Inflammatory macrophage (primary cell): ENCODE measurements at regions not wholly inside any gene's neighbourhood (a gene's known extent, or its start where the extent isn't known, plus 50 kb on each side); places are given as distances from the start of the nearest gene placed in this dataset.
"Not testable (repeated sequence)": the region's sequence is repeated elsewhere in the genome, so short reads cannot be mapped to it uniquely, and the experiment has no call there.

Experiments
- DNase-seq, 2 donors: peaks; one replicate each; pipeline ENCODE4 v3.0.0-alpha.2; 2020 to 2022

DNA sequence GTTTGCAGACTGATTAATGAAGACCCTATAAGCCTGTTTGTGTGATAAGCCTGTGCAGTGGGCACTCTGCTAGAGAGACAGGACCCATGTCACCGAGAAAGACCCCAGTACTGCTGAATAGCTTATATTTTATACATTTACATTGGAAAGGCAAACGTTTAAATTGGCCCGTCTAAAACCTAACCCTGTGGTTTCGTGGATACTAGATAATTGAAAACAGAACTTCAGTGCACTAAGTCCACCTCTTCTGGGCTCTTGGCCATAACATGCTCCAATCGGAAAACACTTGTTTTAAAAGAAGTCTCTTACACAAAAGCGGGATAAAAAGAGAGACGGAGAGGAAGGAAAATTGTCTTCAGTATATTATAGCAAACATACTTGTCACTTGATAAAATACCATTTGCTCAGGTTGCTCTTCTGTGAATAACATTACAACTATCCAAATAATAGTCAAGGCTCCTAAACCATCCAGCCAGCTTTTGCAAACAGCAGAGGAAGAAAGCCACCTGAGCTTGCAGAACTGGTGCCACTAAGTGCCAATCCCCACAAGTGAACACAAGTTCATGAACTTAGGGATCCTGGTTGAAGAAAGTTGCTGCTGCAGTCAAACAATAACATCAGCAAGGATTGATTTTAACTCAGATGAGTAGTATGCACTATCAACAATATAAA lies 218.4 kb upstream of the FN1 start:
- DNase-seq, result no peak

DNA sequence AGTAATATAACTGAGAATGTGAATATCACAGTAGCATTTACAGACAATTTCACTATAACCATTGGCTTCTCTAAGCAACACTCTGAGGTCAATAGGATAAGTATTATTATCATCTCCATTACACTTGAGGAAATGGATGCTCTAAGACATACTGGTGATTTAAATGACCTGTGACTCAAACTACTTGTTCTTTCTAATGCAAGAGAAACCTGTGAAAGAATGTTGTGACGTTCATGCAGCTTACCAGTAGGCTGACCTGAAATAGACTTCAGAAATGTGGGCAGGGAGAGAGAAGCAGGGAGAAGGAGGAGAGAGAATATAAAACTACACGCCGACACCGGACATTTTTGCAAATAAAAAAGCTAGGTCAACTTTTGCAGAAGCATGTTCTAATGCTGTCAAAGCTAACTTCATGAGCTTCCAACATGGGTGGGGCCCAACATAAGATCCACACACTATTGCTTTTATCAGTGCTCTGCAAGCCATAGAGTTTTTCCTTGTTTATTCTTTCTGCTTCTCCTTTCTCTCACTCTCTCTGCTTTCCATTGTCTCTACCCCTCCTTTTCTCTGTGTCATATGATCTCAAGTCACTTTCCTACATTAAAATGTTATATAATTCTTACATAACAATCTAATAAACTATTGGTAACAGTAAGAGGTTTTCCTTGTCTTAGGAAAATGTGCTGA lies 217.6 kb upstream of the FN1 start:
- no peak for DNase-seq

DNA sequence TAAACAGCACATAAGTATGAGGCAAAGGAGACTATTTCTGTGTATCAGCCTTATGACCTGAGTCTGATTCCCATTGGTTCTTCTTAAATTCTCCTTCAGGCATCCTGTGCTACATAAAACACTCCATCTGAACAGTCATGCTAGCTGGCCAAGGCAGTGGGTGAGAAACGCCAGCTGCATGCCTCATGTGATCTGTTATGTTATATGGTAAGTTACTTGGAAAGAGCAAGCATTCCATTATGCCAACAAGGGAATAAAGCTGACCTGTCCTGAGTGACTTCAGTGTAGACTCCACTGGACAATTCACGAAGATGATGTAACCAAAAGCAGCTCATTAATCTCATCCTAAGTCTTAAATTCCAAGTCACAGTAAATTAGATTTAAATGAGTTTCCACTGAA lies 216.5 kb upstream of the FN1 start:
- no peak for DNase-seq

DNA sequence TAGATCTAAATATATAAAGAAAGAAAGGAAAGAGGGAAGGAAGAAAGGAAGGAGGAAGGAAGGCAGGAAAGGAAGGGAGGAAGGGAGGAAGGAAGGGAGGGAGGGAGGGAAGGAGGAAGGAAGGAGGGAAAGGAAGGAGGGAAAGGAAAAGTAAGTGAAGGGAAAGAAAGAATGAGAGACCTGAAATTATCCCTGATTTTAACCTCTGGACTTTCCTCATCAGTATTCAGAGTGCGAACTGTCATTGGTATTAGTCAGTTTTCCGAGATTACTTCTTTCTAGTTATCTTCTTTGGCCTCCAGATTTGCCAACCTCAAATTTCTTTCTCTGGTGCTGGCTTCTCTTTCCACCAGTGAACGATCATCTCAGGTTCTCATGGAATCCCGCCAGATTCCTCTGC lies 215.5 kb upstream of the FN1 start:
- no peak for DNase-seq

DNA sequence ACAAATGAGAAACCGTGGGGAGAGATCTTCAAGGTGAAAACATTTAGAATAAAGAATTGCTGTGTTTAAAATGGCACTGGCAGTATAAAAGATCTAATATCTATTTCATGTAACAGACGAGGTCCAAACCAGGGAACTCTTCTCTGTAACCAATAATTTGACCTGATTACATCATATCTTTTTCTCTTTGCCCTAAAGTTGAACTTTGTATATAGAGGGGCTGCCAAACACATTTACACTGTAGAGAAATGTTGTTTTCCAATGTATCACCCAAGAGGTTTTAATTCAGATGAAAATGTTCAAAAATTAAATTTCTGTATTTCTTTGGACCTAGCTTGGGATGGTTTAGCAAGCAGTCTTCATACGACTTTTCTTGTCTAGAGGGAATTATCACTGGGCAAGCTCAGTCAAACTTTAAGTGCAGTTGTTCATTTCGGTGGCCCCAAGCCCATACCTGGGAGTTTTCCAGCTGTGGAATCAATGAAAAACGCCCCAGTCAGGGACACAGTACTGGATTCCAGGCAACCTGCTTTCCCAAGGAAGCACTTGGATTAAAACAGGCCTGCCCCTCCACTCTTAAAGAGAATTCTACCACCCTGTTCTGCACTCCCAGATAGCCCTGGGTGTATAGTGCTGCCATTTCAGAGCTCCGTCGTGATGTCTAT lies 208.5 kb upstream of the FN1 start:
- no peak for DNase-seq

DNA sequence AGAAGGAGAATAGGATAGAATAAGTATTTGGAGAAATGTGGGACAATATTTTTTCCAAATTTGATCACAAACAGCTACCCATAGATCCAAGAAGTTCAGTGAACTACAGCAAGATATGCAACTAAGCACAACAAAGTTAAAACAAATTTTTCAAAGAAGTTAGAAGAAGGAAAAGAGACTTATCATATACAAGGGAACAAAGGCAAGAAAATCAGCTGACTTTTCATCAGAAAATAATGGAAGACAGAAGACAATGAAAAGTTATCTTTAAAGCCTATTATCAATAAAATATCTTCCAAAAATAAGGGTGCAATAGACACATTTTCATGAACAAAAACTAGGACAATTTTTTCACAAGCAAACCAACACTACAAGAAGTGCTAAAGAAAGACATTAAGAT lies 202.8 kb upstream of the FN1 start:
- DNase-seq, result no peak

DNA sequence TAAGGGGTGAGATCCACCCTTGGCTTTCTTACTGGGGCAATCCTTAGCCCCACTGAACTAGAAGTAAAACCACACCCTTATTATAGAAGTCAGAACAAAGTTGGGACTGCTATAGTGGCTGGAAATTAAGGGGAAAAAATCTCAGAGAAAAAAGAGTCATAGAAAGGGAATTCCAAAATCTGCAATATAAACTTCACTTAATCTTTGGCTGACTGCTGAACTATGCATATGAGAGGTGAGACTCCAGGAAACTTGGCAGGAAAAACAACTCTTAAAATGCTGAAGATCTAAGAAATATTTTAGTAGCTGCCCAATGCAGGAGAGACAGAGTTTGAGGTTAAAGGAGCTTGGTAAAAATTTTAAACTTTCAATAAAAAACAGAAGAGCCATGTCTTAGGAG lies 201.8 kb upstream of the FN1 start:
- DNase-seq, result no peak

DNA sequence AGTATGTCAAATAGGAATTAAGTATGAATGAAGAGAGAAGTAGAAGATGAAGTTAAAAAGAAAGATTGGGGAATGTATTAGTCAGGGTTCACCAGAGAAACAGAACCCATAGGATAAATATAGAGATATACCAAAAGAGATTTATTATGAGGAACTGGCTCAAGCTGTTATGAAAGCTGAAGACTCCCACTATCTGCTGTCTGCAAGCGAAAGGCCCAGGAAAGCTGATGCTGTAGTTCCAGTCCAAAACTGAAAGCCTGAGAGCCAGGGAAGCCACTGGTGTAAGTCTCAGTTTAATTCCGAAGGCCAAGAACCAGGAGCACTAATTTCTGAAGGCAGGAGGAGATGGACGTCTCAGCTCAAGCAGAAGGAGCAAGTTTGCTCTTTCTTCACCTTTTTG lies 200.9 kb upstream of the FN1 start:
- DNase-seq, result peak; percentile 72 to 82

DNA sequence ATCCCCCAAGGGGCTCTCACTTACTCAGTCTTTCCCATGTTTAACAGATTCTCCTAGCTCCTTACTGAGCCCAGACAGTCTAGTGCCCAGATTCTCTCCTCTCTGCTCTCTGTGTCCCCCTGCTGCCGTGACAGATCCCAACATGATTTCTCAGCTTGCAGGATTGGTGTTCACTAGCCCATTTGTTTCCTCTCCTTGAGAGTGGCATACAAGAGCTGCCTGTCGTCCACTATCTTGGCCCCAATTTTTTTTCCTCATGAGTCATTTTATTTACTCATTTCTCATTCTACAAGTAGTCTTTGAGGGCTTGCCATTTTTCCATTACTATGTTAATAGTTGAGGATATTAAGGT lies 199.9 kb upstream of the FN1 start:
- no peak for DNase-seq

DNA sequence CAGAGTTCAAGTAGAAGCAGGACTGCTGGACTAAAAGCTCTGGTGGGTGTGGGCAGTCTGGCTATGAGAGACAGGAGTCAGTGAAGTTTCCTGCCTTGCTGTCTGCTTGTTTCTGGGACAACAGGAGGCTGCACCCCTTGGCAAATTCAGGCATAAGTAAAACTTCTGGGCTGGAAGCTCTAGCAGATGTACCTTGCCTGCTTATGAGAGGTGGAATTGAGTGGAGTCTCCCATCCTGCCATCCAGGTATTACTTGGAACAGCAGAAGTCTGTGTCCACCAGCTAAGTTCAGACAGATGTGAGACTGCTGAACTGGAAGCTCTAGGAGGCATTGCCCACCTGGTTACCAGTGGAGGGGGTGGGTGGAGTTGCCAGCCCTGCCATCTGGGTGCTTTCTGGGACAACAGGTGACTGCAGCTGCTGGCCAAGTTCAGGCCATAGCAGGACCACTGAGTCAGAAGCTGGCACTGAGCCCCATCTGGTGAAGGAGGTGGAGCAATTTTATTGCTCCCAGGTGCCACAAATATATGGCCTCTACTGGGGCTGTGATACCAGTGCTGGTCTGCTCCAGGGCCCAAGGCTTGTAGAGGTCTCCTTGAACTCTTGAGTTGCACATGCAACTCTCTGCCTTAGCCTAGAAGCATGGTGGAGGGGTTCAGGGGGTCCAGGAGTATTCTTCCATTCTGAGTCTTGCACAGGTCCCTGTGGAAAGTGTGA lies 199.4 kb upstream of the FN1 start:
- no peak for DNase-seq

DNA sequence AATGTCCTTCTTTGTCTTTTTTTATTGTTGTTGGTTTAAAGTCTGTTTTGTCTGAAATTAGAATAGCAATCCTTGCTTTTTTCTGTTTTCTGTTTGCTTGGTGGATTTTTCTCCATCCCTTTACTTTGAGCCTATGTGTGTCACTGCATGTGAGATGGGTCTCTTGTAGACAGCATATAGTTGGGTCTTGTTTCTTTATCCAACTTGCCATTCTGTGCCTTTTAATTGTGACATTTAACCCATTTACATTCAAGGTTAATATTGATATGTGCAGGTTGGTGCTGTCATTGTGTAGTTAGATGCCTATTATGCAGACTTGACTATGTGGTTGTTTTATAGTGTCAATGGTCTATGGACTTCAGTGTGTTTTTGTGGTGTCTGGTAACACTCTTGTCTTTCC lies 197.5 kb upstream of the FN1 start:
- DNase-seq, result no peak

DNA sequence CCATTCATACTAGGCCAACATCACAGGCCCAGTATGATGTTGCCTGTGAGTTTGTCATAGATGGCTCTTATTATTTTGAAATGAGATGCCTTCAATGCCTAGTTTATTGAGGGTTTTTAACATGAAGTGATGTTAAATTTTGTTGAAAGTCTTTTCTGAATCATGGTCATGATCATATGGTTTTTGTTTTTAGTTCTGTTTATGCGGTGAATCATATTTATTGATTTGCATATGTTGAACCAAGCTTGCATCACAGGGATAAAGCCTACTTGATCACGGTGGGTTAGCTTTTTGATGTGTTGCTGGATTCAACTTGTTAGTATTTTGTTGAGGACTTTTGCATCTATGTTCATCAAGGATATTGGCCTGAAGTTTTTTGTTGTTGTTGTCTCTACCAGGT lies 195.8 kb upstream of the FN1 start:
- DNase-seq, result no peak

DNA sequence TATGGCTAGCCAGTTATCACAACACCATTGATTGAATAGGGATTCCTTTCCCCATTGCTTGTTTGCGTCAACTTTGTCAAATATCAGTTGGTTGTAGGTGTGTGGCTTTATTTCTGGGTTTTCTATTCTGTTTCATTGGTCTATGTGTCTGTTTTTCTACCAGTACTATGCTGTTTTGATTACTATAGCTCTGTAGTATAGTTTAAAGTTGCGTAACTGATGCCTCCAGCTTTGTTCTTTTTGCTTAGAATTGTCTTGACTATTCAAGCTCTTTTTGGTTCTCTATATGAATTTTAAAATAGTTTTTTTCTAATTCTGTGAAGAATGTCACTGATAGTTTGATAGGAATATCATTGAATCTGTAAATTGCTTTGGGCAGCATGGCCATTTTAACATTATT lies 194.9 kb upstream of the FN1 start:
- not testable (repeated sequence) for DNase-seq

DNA sequence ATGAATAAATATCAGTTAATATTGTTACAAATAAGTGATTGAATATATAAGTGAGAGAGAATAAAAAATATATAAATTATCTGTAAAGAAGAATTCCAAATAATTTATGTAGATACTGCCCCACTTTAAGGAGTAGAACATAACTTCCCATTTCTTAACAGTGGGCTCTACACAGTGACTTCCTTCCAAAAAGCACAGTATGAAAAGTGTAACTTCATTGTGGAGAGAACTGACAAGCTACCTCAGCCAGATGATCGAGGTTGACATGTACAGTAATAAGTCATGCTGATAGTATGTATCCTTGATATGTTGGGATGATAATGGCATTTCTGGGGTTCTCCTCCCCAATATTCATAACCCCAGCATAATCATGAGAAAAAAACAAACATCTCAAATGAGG lies 191.9 kb upstream of the FN1 start:
- DNase-seq, result peak; percentile 14 to 17

DNA sequence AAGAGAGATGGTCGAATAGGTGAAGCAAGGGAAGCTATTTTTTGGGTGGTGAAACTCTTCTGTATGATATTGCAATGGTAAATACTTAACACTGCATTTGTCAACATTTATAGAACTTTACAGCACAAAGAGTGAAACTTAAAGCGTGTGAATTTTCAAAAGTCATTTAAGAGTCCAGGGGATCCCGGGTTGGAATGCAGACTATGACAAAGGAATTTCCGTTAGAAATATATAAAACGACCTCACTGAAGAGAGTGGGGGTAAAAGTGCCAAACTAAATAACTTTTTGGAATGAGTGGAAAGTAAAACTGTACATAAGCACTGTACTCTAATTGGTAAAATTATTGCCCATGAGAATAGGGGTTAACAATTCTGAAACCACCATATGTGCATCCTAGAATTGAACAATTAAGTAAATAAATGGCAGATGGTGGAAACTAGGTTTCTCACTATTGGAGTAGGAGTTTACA lies 191.0 kb upstream of the FN1 start:
- no peak for DNase-seq

DNA sequence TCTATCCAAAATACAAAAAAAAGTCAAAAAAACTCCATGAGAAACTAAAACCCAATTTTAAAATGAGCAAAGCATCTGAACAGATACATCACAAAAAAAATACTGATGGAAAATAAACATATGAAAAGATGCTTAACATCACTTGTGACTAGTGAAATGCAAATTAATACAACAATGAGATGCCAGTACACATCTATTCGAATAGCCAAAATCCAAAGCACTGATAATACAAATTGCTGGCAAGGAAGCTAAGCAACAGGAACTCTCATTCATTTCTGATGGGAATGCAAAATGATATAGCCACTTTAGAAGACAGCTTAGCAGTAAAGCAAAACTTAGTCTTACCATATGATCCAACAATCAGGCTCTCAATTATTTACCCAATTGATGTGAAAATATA lies 190.2 kb upstream of the FN1 start:
- DNase-seq, result no peak

DNA sequence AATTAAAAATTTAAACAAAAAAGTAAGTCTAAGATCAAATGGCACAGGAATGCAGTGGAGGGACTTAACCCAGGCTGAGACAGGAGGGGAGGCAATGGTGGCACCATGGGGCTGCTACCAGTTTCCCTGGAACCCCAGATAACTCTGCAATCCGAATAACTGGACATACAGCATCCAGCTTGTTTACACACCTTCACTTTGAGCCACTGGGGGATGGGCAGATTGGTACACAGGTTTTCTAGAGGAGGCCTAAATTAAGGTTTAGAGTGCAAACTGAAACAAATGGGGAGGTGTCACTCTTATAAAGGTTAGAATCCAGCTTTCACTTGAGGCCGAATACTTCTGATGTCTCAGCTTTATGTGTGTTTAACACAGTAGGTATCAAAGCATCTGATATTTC lies 189.3 kb upstream of the FN1 start:
- DNase-seq, result no peak

DNA sequence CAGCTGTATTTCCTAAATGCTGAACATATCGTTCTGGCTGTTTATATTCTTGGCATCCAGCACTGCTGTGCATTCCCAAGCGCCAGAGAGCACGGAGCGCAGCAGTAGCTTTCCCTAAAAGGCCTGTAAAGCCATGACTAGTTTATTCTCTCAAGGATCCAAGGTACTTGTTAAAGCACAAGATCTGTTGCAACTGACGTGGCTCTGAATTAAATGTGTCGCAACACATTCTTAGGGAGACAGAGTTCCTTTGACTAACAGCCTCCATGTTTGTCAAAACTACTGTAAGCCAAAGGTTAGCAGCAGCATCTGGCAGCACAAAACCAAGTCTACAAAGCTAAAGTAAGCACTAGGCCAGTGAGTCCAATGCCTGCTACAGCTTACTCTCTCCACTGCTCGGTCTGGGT lies 188.6 kb upstream of the FN1 start:
- peak; percentile 62 to 67 for DNase-seq

DNA sequence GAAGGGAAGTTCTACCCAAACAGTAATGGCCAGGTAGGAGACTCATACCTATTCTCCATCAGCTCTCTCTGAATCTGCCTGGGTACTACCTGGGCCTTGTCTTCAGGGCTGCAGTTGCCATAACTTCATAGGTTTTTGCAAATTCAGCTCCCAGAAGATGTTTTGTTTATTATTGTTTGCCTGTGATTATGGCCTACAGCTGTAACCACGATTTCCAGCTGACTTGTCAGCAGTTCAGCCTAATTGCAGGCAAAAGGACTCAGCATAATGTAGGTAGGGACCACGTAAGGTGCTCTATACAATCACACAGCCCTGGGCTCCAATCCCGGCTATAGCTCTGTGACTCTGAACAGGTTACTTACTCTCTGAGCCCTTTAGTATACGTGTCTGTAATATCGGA lies 187.0 kb upstream of the FN1 start:
- no peak for DNase-seq

DNA sequence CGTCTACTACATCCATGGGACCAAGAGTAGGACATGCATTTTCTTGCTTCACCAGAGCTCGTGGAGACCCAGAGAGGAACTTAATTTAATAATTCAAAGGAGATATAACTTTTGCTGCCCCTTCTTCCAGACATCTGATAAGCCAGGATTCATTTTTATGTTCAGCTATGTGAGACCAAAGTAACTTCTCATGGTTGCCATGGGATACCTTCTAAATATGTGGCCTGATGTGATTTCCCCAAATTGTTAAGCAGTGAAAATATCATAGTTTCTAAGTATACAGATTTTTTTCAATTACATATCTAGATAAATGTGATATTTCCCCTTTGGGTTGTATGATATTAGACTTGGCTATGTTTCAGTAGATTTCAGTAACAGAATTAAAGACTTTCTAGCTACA lies 185.5 kb upstream of the FN1 start:
- no peak for DNase-seq

DNA sequence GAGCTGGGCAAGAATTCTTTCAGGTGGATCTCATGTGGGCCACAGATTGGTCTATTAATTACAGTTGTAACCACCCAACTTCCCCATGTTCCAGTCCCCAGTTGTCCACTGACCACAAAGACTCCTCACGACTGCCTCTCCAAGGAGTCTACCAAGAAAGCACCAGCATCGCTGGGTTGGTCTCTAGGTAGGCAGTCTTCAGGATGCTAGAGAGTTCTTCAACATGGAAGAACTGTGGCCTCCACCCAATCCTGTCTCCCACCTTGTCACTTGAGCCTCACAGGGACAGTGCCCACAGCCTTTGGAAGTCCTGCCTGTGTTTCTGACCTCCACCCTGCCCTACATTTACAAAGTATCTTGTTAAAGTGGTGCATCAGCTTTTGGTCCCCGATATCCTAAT lies 184.7 kb upstream of the FN1 start:
- no peak for DNase-seq

DNA sequence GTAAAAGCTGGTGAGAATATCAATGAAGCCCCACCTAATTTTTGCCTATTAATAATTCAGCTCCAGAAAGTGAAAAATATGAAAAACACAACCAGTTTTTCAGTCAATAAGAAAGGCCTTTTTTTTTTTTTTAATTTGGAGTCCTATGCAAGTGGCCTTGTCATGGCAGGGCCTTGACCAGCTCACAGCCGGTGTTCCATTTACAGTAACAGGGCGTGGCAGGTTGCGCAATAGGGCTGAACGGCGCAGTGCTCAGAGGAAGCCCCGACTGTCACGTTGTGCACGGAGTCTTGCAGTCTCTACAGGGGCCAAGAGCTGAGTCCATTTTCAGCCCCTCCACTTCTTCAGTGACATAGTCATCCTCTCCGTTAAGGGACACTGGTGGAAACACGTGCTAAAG lies 184.1 kb upstream of the FN1 start:
- DNase-seq, result peak; percentile 64 to 73
